Cardiac septum (tissue), 1 donor: ENCODE measurements at regions not wholly inside any gene's neighbourhood (a gene's known extent, or its start where the extent isn't known, plus 50 kb on each side); places are given as distances from the start of the nearest gene placed in this dataset.

Experiments
- DNase-seq: peaks from one replicate; pipeline ENCODE4 v3.0.0-alpha.2; 2020; ENCODE audit warnings: low spot score
- intact Hi-C: fragments of 100-400 bp; cut with DNase I; formaldehyde crosslinking; loops from one replicate; pipeline ENCODE4 v1.14.0; 2022
- donor health status: DM: no; HTN: no; CAD: no.

GRCh38 chr1:168982778-168983177 lies 123.7 kb upstream of the ATP1B1 start:
- DNase-seq, result no peak
- intact Hi-C loops, result no loop called here

- no peak for DNase-seq
- intact Hi-C loops, result no loop called here
These were observed 119.2 kb upstream of the ATP1B1 start for GRCh38 chr1:168987330-168987729.

- intact Hi-C loops, result no loop called here
- no peak for DNase-seq
These were observed 118.6 kb upstream of the ATP1B1 start for GRCh38 chr1:168987923-168988322.

GRCh38 chr1:168989985-168990384 lies 116.5 kb upstream of the ATP1B1 start:
- DNase-seq, result no peak
- intact Hi-C loops, result no loop called here

- intact Hi-C loops, result no loop called here
These were observed 114.6 kb upstream of the ATP1B1 start for GRCh38 chr1:168991667-168992475.

GRCh38 chr1:169001353-169001752 lies 105.1 kb upstream of the ATP1B1 start:
- intact Hi-C loops, result no loop called here
- no peak for DNase-seq

More at GRCh38 chr1:168991667-168992475, 114.6 kb upstream of the ATP1B1 start:
- DNase-seq, result no peak

- DNase-seq, result no peak
- intact Hi-C loops, result no loop called here
These were observed 102.5 kb upstream of the ATP1B1 start for GRCh38 chr1:169003864-169004516.

- intact Hi-C loops, result no loop called here
These were observed 100.7 kb upstream of the ATP1B1 start for GRCh38 chr1:169005776-169006175.

GRCh38 chr1:169009666-169010065 lies 96.8 kb upstream of the ATP1B1 start:
- intact Hi-C loops, result no loop called here

More at GRCh38 chr1:169005776-169006175, 100.7 kb upstream of the ATP1B1 start:
- no peak for DNase-seq

GRCh38 chr1:169012416-169012815 lies 94.1 kb upstream of the ATP1B1 start:
- DNase-seq, result no peak
- intact Hi-C loops, result no loop called here

More at GRCh38 chr1:169009666-169010065, 96.8 kb upstream of the ATP1B1 start:
- no peak for DNase-seq

GRCh38 chr1:169013821-169014220 lies 92.7 kb upstream of the ATP1B1 start:
- intact Hi-C loops, result no loop called here
- no peak for DNase-seq

- DNase-seq, result no peak
- intact Hi-C loops, result no loop called here
These were observed 91.0 kb upstream of the ATP1B1 start for GRCh38 chr1:169015464-169015863.

- intact Hi-C loops, result no loop called here
- no peak for DNase-seq
These were observed 87.7 kb upstream of the ATP1B1 start for GRCh38 chr1:169018751-169019150.

GRCh38 chr1:169019419-169020058 lies 87.0 kb upstream of the ATP1B1 start:
- no peak for DNase-seq
- intact Hi-C loops, result no loop called here

GRCh38 chr1:169020684-169021083 lies 85.8 kb upstream of the ATP1B1 start:
- DNase-seq, result no peak
- intact Hi-C loops, result no loop called here

- DNase-seq, result no peak
- intact Hi-C loops, result no loop called here
These were observed 83.8 kb upstream of the ATP1B1 start for GRCh38 chr1:169022648-169023047.

GRCh38 chr1:169024255-169024654 lies 82.2 kb upstream of the ATP1B1 start:
- DNase-seq, result no peak
- intact Hi-C loops, result no loop called here

- intact Hi-C loops, result no loop called here
- no peak for DNase-seq
These were observed 81.7 kb upstream of the ATP1B1 start for GRCh38 chr1:169024800-169025271.

GRCh38 chr1:169025412-169025811 lies 81.1 kb upstream of the ATP1B1 start:
- intact Hi-C loops, result no loop called here

GRCh38 chr1:169027607-169028320 lies 78.7 kb upstream of the ATP1B1 start:
- intact Hi-C loops, result no loop called here
- no peak for DNase-seq

More at GRCh38 chr1:169025412-169025811, 81.1 kb upstream of the ATP1B1 start:
- DNase-seq, result no peak
